Panc1 (cell line): ENCODE measurements at regions not wholly inside any gene's neighbourhood (a gene's known extent, or its start where the extent isn't known, plus 50 kb on each side); places are given as distances from the start of the nearest gene placed in this dataset.

ENCODE experiments used
- ATAC-seq: fragments of 200-7000 bp; cut with Tn5 transposase; 2 replicates; pipeline ENCODE4 v1.9.1; 2020; ENCODE audit warnings: mild to moderate bottlenecking, moderate library complexity
- BruUV-seq: library from RNA; stranded (reverse); fragments of 400-500 nt; replicated peaks from 2 replicates; lab custom pipeline; 2021; lab: Mats Ljungman, UMichigan
- CTCF ChIA-PET: fragments of 300-600 bp; sonication (Branson Sonifier 250); formaldehyde crosslinking; loops from one replicate; lab custom pipeline; 2022; ENCODE audit warnings: antibody characterized with exemption; lab: Charles Lee
- POLR2A ChIA-PET: fragments of 300-600 bp; sonication (Branson Sonifier 250); formaldehyde crosslinking; loops from one replicate; lab custom pipeline; 2022; ENCODE audit warnings: antibody characterized with exemption; lab: Charles Lee
- DNase-seq: peaks from one replicate; pipeline ENCODE4 v3.0.0-alpha.2; 2010; ENCODE audit warnings: low read depth, low spot score
- H3K27ac ChIP-seq: 2 replicates; pipeline ENCODE4 v1.5.1; 2011; ENCODE audit warnings: mild to moderate bottlenecking, low read length, inconsistent platforms
- H3K27me3 ChIP-seq: fragments of 200-500 bp; sonication (Bioruptor generic); 2 replicates; pipeline ENCODE4 v1.6.0; 2014; ENCODE audit warnings: low read length, inconsistent platforms; ENCODE audit not compliant: control insufficient read depth, insufficient read depth
- H3K36me3 ChIP-seq: fragments of 200-500 bp; sonication (Bioruptor generic); 2 replicates; pipeline ENCODE4 v1.5.1; 2014; ENCODE audit warnings: inconsistent platforms, mild to moderate bottlenecking, low read length, moderate library complexity; ENCODE audit not compliant: control insufficient read depth, insufficient read depth
- H3K4me1 ChIP-seq: 2 replicates; pipeline ENCODE4 v1.5.1; 2011; ENCODE audit warnings: inconsistent platforms, mild to moderate bottlenecking, low read length, moderate library complexity; ENCODE audit not compliant: control insufficient read depth, insufficient read depth
- H3K4me3 ChIP-seq, 2 experiments: 2 replicates each; pipeline ENCODE4 v1.5.1; 2011 to 2012; ENCODE audit warnings: low read depth in 2 of 2, low read length in 2 of 2, mild to moderate bottlenecking in 2 of 2, inconsistent platforms in 1 of 2, moderate library complexity in 1 of 2
- H3K9me3 ChIP-seq: fragments of 200-500 bp; sonication (Bioruptor generic); 2 replicates; pipeline ENCODE4 v1.5.1; 2014; ENCODE audit warnings: low read depth, mild to moderate bottlenecking, inconsistent platforms, low read length, moderate library complexity; ENCODE audit not compliant: control insufficient read depth, insufficient read depth
- POLR2AphosphoS5 ChIP-seq: IDR thresholded peaks from 2 replicates; pipeline ENCODE4 v1.6.1; 2012; ENCODE audit warnings: mild to moderate bottlenecking, low read depth, low read length, moderate library complexity
- SIN3A ChIP-seq: IDR thresholded peaks from 2 replicates; pipeline ENCODE4 v1.6.1; 2012; ENCODE audit warnings: low read depth, mild to moderate bottlenecking, low read length, moderate library complexity, borderline replicate concordance; ENCODE audit not compliant: insufficient read depth
- TCF7L2 ChIP-seq: IDR thresholded peaks from 2 replicates; pipeline ENCODE4 v1.6.1; 2011; ENCODE audit warnings: mild to moderate bottlenecking, low read depth, low read length, inconsistent platforms
- in situ Hi-C: cut with HindIII; loops from 2 replicates; pipeline ENCODE4 v1.10.0; 2016; ENCODE audit warnings: low sequenced_read_pairs, low pct_unique_long_range_greater_than_20kb
- intact Hi-C: fragments of 100-400 bp; cut with micrococcal nuclease; formaldehyde crosslinking; loops from one replicate; pipeline ENCODE4 v1.10.0; 2022; ENCODE audit not compliant: unreplicated experiment
- TF ChIP-seq, protein P1 (sequence below), 2 experiments: IDR thresholded peaks; 2 replicates each; pipeline ENCODE4 v1.6.1; 2011 to 2012; ENCODE audit warnings: low read depth in 2 of 2, control low read depth in 1 of 2, low read length in 1 of 2, mild to moderate bottlenecking in 1 of 2, moderate library complexity in 1 of 2; ENCODE audit not compliant: insufficient read depth in 1 of 2
- TF ChIP-seq, protein P2 (sequence below): fragments of 450-650 bp; IDR thresholded peaks from 2 replicates; pipeline ENCODE4 v1.5.1; 2017; ENCODE audit warnings: mild to moderate bottlenecking

DNA sequence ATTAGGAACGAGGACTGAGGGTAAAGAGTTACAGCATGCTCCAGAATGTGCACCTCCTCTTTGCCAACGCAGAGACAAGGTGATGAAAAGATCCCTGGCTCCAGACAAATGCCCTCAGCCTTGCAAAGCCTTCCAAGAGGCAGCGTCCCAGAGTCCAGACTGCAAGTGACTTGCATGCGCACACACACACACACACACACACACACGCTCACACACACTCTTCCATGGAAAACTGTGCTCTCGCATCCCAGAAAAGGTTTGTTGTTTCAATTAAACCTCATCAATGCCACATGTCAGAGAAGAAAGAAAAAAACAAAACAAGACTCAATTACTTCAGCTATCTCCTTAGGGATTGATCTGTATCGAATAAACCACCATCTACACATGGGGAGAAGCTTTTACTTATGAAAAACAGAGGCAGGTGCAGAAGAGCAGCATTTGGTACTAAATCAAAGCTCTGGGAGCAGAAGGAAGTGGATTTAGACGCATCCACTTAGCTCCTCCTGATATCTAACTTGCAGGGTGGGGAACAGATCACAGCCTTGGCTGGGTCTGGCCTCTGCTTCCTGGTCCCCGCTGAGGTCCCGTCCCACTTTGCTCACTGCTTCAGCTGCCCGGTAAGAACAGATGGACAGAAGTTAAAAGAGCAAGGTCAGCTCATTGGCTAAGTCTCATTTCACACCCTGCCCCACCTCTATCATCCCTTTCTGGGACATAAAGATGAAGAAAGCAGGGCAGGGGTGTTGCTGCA, 249.8 kb upstream of the BLID start:
- intact Hi-C loops (no loop called here), in situ Hi-C loops (no loop called here)
- DNase-seq (no peak), ATAC-seq (no peak)
- CTCF ChIA-PET, result no interaction called here
- no peaks in the 10 kb centered on the region for H3K4me1 ChIP-seq
- no peak overlapping the region for H3K27ac ChIP-seq
- BruUV-seq, result no TSS peak
- no peaks in the 10 kb centered on the region; the same call in 1 of the 2 replicates for H3K27me3 ChIP-seq
- TF ChIP-seq POLR2AphosphoS5, result no peak
- TF ChIP-seq TCF7L2, result no peak
- TF ChIP-seq, protein P1, sequence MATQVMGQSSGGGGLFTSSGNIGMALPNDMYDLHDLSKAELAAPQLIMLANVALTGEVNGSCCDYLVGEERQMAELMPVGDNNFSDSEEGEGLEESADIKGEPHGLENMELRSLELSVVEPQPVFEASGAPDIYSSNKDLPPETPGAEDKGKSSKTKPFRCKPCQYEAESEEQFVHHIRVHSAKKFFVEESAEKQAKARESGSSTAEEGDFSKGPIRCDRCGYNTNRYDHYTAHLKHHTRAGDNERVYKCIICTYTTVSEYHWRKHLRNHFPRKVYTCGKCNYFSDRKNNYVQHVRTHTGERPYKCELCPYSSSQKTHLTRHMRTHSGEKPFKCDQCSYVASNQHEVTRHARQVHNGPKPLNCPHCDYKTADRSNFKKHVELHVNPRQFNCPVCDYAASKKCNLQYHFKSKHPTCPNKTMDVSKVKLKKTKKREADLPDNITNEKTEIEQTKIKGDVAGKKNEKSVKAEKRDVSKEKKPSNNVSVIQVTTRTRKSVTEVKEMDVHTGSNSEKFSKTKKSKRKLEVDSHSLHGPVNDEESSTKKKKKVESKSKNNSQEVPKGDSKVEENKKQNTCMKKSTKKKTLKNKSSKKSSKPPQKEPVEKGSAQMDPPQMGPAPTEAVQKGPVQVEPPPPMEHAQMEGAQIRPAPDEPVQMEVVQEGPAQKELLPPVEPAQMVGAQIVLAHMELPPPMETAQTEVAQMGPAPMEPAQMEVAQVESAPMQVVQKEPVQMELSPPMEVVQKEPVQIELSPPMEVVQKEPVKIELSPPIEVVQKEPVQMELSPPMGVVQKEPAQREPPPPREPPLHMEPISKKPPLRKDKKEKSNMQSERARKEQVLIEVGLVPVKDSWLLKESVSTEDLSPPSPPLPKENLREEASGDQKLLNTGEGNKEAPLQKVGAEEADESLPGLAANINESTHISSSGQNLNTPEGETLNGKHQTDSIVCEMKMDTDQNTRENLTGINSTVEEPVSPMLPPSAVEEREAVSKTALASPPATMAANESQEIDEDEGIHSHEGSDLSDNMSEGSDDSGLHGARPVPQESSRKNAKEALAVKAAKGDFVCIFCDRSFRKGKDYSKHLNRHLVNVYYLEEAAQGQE (IDR thresholded peaks at IDR 0.05; ENCODE audit: insufficient read depth in 1 of 2, low read depth in 2 of 2, low read length in 1 of 2), result no peak
- TF ChIP-seq SIN3A, result no peak
- TF ChIP-seq, protein P2, sequence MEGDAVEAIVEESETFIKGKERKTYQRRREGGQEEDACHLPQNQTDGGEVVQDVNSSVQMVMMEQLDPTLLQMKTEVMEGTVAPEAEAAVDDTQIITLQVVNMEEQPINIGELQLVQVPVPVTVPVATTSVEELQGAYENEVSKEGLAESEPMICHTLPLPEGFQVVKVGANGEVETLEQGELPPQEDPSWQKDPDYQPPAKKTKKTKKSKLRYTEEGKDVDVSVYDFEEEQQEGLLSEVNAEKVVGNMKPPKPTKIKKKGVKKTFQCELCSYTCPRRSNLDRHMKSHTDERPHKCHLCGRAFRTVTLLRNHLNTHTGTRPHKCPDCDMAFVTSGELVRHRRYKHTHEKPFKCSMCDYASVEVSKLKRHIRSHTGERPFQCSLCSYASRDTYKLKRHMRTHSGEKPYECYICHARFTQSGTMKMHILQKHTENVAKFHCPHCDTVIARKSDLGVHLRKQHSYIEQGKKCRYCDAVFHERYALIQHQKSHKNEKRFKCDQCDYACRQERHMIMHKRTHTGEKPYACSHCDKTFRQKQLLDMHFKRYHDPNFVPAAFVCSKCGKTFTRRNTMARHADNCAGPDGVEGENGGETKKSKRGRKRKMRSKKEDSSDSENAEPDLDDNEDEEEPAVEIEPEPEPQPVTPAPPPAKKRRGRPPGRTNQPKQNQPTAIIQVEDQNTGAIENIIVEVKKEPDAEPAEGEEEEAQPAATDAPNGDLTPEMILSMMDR, result no peak
- H3K36me3 ChIP-seq, result no peaks in the 10 kb centered on the region
- H3K9me3 ChIP-seq, result no peaks in the 10 kb centered on the region
- POLR2A ChIA-PET, result no interaction called here
- no peak overlapping the region for H3K4me3 ChIP-seq

DNA sequence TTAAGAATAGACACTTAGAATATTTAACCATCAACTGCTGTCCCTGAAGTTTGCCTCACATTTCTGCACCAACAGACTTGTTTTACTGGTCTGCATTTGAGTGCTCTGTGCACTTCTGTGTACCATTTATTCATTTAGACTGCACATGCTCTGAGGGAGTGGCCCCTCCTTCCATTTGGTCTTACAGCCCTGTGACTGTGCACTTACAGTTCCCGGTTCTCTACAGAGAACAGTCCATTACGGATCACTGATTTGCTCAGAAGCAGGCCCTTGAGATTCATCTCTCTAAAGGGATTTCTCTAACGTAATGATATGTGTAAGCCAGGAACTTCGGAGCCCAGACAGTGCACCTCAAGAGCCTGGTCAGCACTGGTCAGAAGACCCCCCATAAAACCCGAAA, 247.3 kb upstream of the BLID start:
- BruUV-seq, result no TSS peak
- ATAC-seq, result no peak
- no peak for DNase-seq
- Histone ChIP-seq H3K4me1 (no peaks in the 10 kb centered on the region), H3K4me3 (no peak overlapping the region), H3K9me3 (no peaks in the 10 kb centered on the region), H3K36me3 (no peaks in the 10 kb centered on the region), H3K27ac (no peak overlapping the region), H3K27me3 (no peaks in the 10 kb centered on the region; the same call in 1 of the 2 replicates)
- intact Hi-C loops (no loop called here), in situ Hi-C loops (no loop called here)
- TF ChIP-seq SIN3A (no peak), TCF7L2 (no peak), POLR2AphosphoS5 (no peak)
- TF ChIP-seq, protein P2, result no peak
- TF ChIP-seq, protein P1 (IDR thresholded peaks at IDR 0.05; ENCODE audit: insufficient read depth in 1 of 2, low read depth in 2 of 2, low read length in 1 of 2), result no peak
- ChIA-PET POLR2A (no interaction called here), CTCF (no interaction called here)
